Stomach (tissue), 4 donors: ENCODE measurements at regions not wholly inside any gene's neighbourhood (a gene's known extent, or its start where the extent isn't known, plus 50 kb on each side); places are given as distances from the start of the nearest gene placed in this dataset.

Experiments
- POLR2A ChIP-seq, 4 donors: fragments of 450-650 bp; IDR thresholded peaks; one replicate each; pipeline ENCODE4 v1.6.1; 2016; ENCODE audit warnings: antibody characterized with exemption in 4 of 4, control low read depth in 2 of 4, mild to moderate bottlenecking in 1 of 4, moderate library complexity in 1 of 4
- POLR2AphosphoS5 ChIP-seq, 3 donors: sonication (generic); formaldehyde crosslinking; IDR thresholded peaks; one replicate each; pipeline ENCODE4 v1.6.1; 2016; ENCODE audit warnings: antibody characterized with exemption in 3 of 3
- TF ChIP-seq, protein P1 (sequence below), 7 experiments: fragments of 450-650 bp in 4 of 7; fragments of 200-600 bp in 3 of 7; sonication (generic) in 3 of 7; IDR thresholded peaks; one replicate each; pipeline ENCODE4 v1.5.1; 2016 to 2019; ENCODE audit warnings: antibody characterized with exemption in 7 of 7, control low read depth in 2 of 7, mild to moderate bottlenecking in 1 of 7

DNA sequence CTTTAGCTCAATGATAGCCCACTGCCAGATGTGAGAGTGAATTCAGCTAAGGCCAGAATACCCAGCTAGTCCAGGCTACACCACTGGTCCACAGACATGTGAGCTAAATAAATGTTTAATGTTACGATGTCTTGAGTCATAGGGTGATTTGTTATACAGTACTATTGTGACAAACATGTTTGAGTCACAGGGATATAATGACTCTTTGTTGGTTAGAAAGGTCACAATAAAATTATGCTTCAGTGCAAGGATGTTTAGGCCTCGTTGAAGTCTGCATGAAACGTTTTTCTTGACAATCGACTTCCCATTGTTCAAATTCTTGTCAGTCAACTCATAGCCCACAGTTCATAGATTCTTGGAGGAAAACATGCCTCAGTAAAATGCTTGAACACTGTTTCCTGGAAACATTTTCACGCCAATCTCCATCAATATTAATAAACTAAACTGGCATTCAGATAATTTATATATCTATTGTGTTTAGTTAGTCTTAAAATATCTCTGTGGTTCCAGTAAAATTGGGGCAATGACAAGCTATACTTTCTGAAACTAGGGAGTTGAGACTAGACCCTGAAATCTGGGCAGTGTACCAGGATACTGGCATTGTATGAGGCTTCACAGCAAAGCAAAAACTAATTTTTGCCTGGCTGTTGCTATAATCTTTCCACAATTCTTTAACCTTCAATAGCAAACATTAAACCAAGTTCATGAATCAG, 650.8 kb upstream of the KIRREL3 start:
- TF ChIP-seq POLR2A (IDR thresholded peaks at IDR 0.05) (no peak), POLR2AphosphoS5 (IDR thresholded peaks at IDR 0.05) (no peak)
- TF ChIP-seq, protein P1, sequence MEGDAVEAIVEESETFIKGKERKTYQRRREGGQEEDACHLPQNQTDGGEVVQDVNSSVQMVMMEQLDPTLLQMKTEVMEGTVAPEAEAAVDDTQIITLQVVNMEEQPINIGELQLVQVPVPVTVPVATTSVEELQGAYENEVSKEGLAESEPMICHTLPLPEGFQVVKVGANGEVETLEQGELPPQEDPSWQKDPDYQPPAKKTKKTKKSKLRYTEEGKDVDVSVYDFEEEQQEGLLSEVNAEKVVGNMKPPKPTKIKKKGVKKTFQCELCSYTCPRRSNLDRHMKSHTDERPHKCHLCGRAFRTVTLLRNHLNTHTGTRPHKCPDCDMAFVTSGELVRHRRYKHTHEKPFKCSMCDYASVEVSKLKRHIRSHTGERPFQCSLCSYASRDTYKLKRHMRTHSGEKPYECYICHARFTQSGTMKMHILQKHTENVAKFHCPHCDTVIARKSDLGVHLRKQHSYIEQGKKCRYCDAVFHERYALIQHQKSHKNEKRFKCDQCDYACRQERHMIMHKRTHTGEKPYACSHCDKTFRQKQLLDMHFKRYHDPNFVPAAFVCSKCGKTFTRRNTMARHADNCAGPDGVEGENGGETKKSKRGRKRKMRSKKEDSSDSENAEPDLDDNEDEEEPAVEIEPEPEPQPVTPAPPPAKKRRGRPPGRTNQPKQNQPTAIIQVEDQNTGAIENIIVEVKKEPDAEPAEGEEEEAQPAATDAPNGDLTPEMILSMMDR (IDR thresholded peaks at IDR 0.05): no peak
